ENCODE measurements at regions not wholly inside any gene's neighbourhood (a gene's known extent, or its start where the extent isn't known, plus 50 kb on each side); places are given as distances from the start of the nearest gene placed in this dataset.

GRCh38 chr13:78709028-78709427 lies 50.1 kb upstream of the OBI1 start:
- no peaks in the 10 kb centered on the region for H3K4me1 ChIP-seq (ENCODE audit: control insufficient read depth, insufficient read depth, low read length, poor library complexity, severe bottlenecking)
- no peaks in the 10 kb centered on the region for H3K9me3 ChIP-seq (ENCODE audit: control insufficient read depth, low read length)
- H3K4me3 ChIP-seq (ENCODE audit: extremely low read depth, insufficient read depth, low read length, poor library complexity, severe bottlenecking), result no peak overlapping the region
- H3K36me3 ChIP-seq (ENCODE audit: control insufficient read depth, insufficient read depth, low read length), result no peaks in the 10 kb centered on the region
- WGBS, 2 experiments (ENCODE audit: insufficient coverage in 2 of 2), result 100% methylated on average over 1 of the region's 1 CpG; no CpG with 5 or more reads in 1 of the 2 experiments
- no peak overlapping the region for H3K27ac ChIP-seq (ENCODE audit: low read depth, low read length, severe bottlenecking)

Data from mesodermal cell (in vitro differentiated cells).